NCI-H187 (cell line): ENCODE measurements at regions not wholly inside any gene's neighbourhood (a gene's known extent, or its start where the extent isn't known, plus 50 kb on each side); places are given as distances from the start of the nearest gene placed in this dataset.
"Not testable (repeated sequence)": the region's sequence is repeated elsewhere in the genome, so short reads cannot be mapped to it uniquely, and the experiment has no call there.

Source experiments
- DNase-seq, 2 experiments: peaks; one replicate each; lab custom pipeline; 2025; lab: John Stamatoyannopoulos, UW

GRCh38 chr6:169979873-169980432 is 228.5 kb downstream of the ERMARD start:
- no peak for DNase-seq

GRCh38 chr6:169978615-169979161 is 227.3 kb downstream of the ERMARD start:
- no peak for DNase-seq

GRCh38 chr6:169977434-169978265 is 226.2 kb downstream of the ERMARD start:
- DNase-seq: no peak

- no peak for DNase-seq
Measured at GRCh38 chr6:169976301-169977081, 225.1 kb downstream of the ERMARD start.

GRCh38 chr6:169975701-169976100 is 224.3 kb downstream of the ERMARD start:
- DNase-seq: no peak

GRCh38 chr6:169975286-169975685 is 223.9 kb downstream of the ERMARD start:
- DNase-seq: no peak

GRCh38 chr6:169974663-169975062 is 223.2 kb downstream of the ERMARD start:
- DNase-seq: no peak

GRCh38 chr6:169973588-169974467 is 222.4 kb downstream of the ERMARD start:
- not testable (repeated sequence) for DNase-seq

GRCh38 chr6:169972736-169973135 is 221.3 kb downstream of the ERMARD start:
- no peak for DNase-seq

- no peak for DNase-seq
Measured at GRCh38 chr6:169972101-169972651, 220.8 kb downstream of the ERMARD start.

- no peak for DNase-seq
Measured at GRCh38 chr6:169971081-169971861, 219.8 kb downstream of the ERMARD start.

GRCh38 chr6:169970306-169970988 is 219.0 kb downstream of the ERMARD start:
- DNase-seq: no peak

GRCh38 chr6:169969372-169970099 is 218.1 kb downstream of the ERMARD start:
- DNase-seq: no peak

GRCh38 chr6:169968541-169969270 is 217.3 kb downstream of the ERMARD start:
- no peak for DNase-seq

- DNase-seq: no peak
Measured at GRCh38 chr6:169967687-169968086, 216.3 kb downstream of the ERMARD start.

GRCh38 chr6:169966312-169967181 is 215.1 kb downstream of the ERMARD start:
- no peak for DNase-seq

- DNase-seq: no peak
Measured at GRCh38 chr6:169965657-169966311, 214.4 kb downstream of the ERMARD start.
